Lung (tissue), 11 donors: ENCODE measurements at regions not wholly inside any gene's neighbourhood (a gene's known extent, or its start where the extent isn't known, plus 50 kb on each side); places are given as distances from the start of the nearest gene placed in this dataset.
A peak's percentile ranks its signal among the peaks of the same experiment; 100 is the strongest.

ENCODE experiments used
- ATAC-seq: fragments of 200-7000 bp; cut with Tn5 transposase; one replicate; pipeline ENCODE4 v1.9.1; 2020; ENCODE audit warnings: moderate number of reproducible peaks; ENCODE audit not compliant: insufficient read depth, low FRiP score
- DNase-seq, 3 donors: peaks; one replicate each; pipeline ENCODE4 v3.0.0-alpha.2; 2013 to 2017
- H3K27ac ChIP-seq, 2 donors: one replicate each; pipeline ENCODE4 v1.5.1; 2013; ENCODE audit warnings: mild to moderate bottlenecking in 2 of 2, moderate library complexity in 2 of 2, control low read depth in 1 of 2, inconsistent platforms in 1 of 2, low read depth in 1 of 2, low read length in 1 of 2
- H3K27me3 ChIP-seq, 3 donors: one replicate each; pipeline ENCODE4 v1.5.1; 2013; ENCODE audit warnings: low read length in 2 of 3; ENCODE audit not compliant: control insufficient read depth in 3 of 3, insufficient read depth in 3 of 3
- H3K36me3 ChIP-seq, 4 donors: one replicate each; pipeline ENCODE4 v1.5.1; 2013; ENCODE audit warnings: low read length in 4 of 4, mild to moderate bottlenecking in 1 of 4, moderate library complexity in 1 of 4; ENCODE audit not compliant: control insufficient read depth in 4 of 4, insufficient read depth in 4 of 4
- H3K4me1 ChIP-seq, 5 donors: one replicate each; pipeline ENCODE4 v1.5.1; 2013; ENCODE audit warnings: low read length in 5 of 5, mild to moderate bottlenecking in 2 of 5, moderate library complexity in 1 of 5; ENCODE audit not compliant: control insufficient read depth in 5 of 5, insufficient read depth in 5 of 5
- H3K4me3 ChIP-seq: one replicate; pipeline ENCODE4 v1.5.1; 2013; ENCODE audit warnings: mild to moderate bottlenecking, control low read depth, moderate library complexity
- H3K9ac ChIP-seq, 2 donors: one replicate each; pipeline ENCODE4 v1.5.1; 2013; ENCODE audit warnings: low read length in 2 of 2, control low read depth in 1 of 2; ENCODE audit not compliant: insufficient read depth in 1 of 2
- H3K9me3 ChIP-seq, 4 donors: one replicate each; pipeline ENCODE4 v1.5.1; 2013; ENCODE audit warnings: low read length in 3 of 4, mild to moderate bottlenecking in 1 of 4, moderate library complexity in 1 of 4; ENCODE audit not compliant: control insufficient read depth in 4 of 4, insufficient read depth in 3 of 4
- WGBS, 2 donors: extraction: QIAGEN DNeasy Blood & Tissue Kit; methylation state at CpG; one replicate each; pipeline ENCODE4 v1.1.7; 2013; 5-methylcytosine and 5-hydroxymethylcytosine counted together
- TF ChIP-seq, protein P1 (sequence below): IDR thresholded peaks from 2 replicates; pipeline ENCODE4 v1.5.1; 2012; ENCODE audit warnings: mild to moderate bottlenecking; ENCODE audit errors: control extremely low read depth, extremely low read depth
- donor health status: control.
- donor health status: control.
- donor health status: Bipolar disorder and iron deficiency.
- donor health status: healthy.
- donor health status: DM: yes; HTN: yes; CAD: no.

DNA sequence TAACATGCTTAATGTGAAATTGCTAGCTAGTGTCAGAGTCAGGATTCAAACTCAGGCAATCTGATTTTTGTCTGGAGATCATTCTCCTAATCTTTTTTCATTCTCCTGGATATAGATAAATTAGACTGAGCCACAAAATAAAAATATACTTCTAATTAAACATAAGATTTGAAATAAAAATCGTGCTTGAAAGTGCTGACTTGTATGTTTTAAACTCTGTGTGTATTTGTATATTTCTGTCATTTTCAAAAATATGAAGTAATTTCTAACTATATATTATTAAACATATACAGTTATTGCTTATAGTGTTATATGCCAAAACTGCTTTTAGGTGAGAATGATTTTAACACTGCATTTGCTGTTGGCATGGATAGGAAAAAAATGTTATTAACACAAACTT, 239.4 kb downstream of the KCNJ2 start:
- 81 to 92% methylated on average over 1 of the region's 1 CpG for WGBS, 2 donors

DNA sequence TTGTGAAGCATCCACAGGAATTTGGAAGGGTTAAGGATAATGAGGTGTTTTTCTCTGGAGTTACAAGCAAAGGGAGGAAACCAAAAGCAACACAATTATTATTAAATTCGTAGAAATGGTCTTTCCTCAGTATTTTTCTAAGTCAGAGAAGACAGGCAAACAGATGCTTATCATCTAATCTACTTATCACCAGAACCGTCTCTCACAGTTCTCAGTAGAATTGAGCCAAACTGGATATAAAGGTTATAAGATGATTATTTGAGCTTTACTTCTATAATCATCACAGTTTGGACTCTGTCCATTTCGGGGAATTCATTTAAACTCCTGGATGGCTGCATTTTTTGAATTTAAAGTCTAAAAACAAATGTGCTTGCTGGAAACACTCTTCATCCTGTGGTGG, 245.0 kb downstream of the KCNJ2 start:
- no peaks in the 10 kb centered on the region for H3K36me3 ChIP-seq
- ATAC-seq (no peak), DNase-seq (peak in 2 of 3 donors; percentile 46 to 53)
- WGBS, 2 donors, result 68 to 75% methylated on average over 3 of the region's 3 CpGs
- no peaks in the 10 kb centered on the region for H3K27me3 ChIP-seq
- TF ChIP-seq, protein P1, sequence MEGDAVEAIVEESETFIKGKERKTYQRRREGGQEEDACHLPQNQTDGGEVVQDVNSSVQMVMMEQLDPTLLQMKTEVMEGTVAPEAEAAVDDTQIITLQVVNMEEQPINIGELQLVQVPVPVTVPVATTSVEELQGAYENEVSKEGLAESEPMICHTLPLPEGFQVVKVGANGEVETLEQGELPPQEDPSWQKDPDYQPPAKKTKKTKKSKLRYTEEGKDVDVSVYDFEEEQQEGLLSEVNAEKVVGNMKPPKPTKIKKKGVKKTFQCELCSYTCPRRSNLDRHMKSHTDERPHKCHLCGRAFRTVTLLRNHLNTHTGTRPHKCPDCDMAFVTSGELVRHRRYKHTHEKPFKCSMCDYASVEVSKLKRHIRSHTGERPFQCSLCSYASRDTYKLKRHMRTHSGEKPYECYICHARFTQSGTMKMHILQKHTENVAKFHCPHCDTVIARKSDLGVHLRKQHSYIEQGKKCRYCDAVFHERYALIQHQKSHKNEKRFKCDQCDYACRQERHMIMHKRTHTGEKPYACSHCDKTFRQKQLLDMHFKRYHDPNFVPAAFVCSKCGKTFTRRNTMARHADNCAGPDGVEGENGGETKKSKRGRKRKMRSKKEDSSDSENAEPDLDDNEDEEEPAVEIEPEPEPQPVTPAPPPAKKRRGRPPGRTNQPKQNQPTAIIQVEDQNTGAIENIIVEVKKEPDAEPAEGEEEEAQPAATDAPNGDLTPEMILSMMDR, result no peak
- no peak overlapping the region for H3K27ac ChIP-seq
- H3K9me3 ChIP-seq, result no peaks in the 10 kb centered on the region
- peaks cover 0 to 11% (median 0%) of the 10 kb centered on the region in 5 donors for H3K4me1 ChIP-seq
- H3K4me3 ChIP-seq, result no peak overlapping the region
- H3K9ac ChIP-seq, result peak overlapping the region in 1 of 2 donors; percentile 28

More for the DNA sequence above, 239.4 kb downstream of the KCNJ2 start:
- H3K27ac ChIP-seq, result no peak overlapping the region
- no peaks in the 10 kb centered on the region for H3K27me3 ChIP-seq
- DNase-seq (no peak), ATAC-seq (no peak)
- no peak overlapping the region for H3K4me3 ChIP-seq
- peaks cover 0 to 2% (median 0%) of the 10 kb centered on the region in 5 donors for H3K4me1 ChIP-seq
- H3K9ac ChIP-seq, result no peak overlapping the region
- no peaks in the 10 kb centered on the region for H3K9me3 ChIP-seq
- TF ChIP-seq, protein P1, result no peak
- H3K36me3 ChIP-seq, result no peaks in the 10 kb centered on the region

DNA sequence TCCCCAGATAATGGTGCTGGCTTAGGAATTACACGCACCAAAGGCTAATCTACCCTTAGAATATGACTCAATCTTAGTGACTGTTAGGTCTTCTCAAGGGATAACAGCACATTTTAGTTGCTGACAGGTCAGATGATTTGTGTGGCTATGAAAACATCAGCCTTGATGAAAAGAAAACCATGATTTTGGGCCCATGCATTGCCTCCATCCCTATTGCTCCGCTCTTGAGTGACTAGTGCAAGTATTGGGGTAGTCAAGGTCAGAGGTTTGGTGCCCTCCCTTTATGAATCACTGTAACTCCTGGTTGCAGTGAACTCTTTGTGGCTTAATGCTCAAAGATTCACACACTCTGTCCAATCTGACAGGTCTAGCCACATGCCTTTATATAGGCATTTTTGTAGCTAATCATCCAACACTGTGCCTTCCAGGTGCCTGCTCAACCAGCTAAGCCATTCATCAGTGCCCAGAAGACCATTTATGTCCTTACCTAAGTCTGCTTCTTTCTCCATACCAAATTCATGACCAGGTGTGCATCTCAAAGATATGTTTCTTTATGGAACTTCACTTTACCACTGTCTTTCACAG, 251.6 kb downstream of the KCNJ2 start:
- no peaks in the 10 kb centered on the region for H3K36me3 ChIP-seq
- ATAC-seq (no peak), DNase-seq (no peak)
- WGBS, 2 donors, result 93 to 95% methylated on average over 2 of the region's 2 CpGs
- peaks cover 0 to 5% (median 0%) of the 10 kb centered on the region in 5 donors for H3K4me1 ChIP-seq
- H3K9me3 ChIP-seq, result no peaks in the 10 kb centered on the region
- TF ChIP-seq, protein P1, result no peak
- H3K27ac ChIP-seq, result no peak overlapping the region
- H3K9ac ChIP-seq, result no peak overlapping the region
- H3K4me3 ChIP-seq, result no peak overlapping the region
- H3K27me3 ChIP-seq, result no peaks in the 10 kb centered on the region

DNA sequence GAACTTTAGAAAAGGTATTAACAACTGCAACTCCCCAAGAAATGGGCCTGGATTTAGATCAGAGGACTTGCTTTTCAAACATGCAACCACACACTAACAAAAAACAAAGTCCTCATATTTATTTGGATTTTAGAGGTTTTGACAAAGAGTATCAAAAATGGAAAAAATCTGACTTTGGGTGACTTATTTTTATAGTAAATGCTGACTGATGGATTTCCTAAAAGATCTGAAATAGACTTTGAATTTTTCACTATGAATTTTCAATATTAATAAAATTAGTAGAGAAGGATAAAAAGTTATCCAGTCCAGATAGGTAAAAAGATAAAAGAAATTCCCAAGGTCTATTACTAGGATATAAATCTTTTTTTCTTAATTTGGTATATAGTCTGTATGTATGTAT, 253.5 kb downstream of the KCNJ2 start:
- ATAC-seq (no peak), DNase-seq (no peak)
- H3K27ac ChIP-seq, result no peak overlapping the region
- H3K4me3 ChIP-seq, result no peak overlapping the region
- peaks cover 0 to 5% (median 0%) of the 10 kb centered on the region in 5 donors for H3K4me1 ChIP-seq
- no peaks in the 10 kb centered on the region for H3K9me3 ChIP-seq
- no peak overlapping the region for H3K9ac ChIP-seq
- no peaks in the 10 kb centered on the region for H3K27me3 ChIP-seq
- H3K36me3 ChIP-seq, result no peaks in the 10 kb centered on the region
- TF ChIP-seq, protein P1, result no peak
